GM19463 (cell line): ENCODE measurements at regions not wholly inside any gene's neighbourhood (a gene's known extent, or its start where the extent isn't known, plus 50 kb on each side); places are given as distances from the start of the nearest gene placed in this dataset.
A peak's percentile ranks its signal among the peaks of the same experiment; 100 is the strongest.

Experiments
- ATAC-seq: cut with Tn5 transposase; IDR thresholded peaks from one replicate; pipeline ENCODE4 v1.9.1; 2021; ENCODE audit warnings: mild to moderate bottlenecking, moderate library complexity; ENCODE audit not compliant: unreplicated experiment

GRCh38 chr3:168858327-168858726 is 762.6 kb upstream of the GOLIM4 start:
- ATAC-seq, result no peak

- no peak for ATAC-seq
These were observed 754.4 kb upstream of the GOLIM4 start for GRCh38 chr3:168850109-168850508.

GRCh38 chr3:168847291-168847883 is 751.7 kb upstream of the GOLIM4 start:
- peak; percentile 67 for ATAC-seq

GRCh38 chr3:168844894-168845482 is 749.3 kb upstream of the GOLIM4 start:
- no peak for ATAC-seq

DNA sequence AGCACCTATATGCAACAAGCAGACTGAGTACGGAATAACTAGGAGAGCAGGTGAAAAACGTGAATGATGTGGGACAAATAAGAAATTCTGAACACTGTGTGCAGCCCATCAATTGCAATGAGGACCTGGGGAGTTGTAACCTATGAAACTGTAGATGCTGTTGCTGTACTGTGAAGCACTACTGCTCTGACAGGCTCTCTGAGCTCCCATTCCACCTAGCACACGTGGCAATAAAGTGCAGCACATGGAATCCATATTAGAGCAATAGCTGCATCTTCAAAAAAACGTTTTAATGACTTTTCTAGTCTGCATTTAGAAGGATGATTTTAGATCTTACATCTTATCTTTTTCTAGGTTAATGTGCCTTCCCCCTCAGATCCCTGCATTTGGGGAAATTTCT is 748.7 kb upstream of the GOLIM4 start:
- ATAC-seq, result no peak

DNA sequence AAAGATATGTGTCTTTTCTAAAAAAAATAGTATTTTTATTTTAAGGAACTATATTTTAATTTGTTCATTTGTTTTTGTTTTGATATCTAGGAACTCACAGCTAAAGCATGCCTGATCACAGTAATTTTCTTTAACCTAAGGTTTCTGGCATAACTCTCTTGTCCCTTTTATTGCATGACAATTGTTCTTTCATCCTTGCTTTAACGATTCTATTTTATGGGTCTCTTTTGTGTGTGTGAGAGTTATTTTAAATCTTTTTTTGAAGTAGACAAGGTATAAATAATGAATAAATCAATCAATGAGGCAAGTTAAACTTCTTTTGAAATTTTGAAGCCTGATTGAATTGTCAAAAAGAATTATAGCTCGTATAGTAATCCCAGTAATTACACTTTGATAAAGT is 747.8 kb upstream of the GOLIM4 start:
- no peak for ATAC-seq

DNA sequence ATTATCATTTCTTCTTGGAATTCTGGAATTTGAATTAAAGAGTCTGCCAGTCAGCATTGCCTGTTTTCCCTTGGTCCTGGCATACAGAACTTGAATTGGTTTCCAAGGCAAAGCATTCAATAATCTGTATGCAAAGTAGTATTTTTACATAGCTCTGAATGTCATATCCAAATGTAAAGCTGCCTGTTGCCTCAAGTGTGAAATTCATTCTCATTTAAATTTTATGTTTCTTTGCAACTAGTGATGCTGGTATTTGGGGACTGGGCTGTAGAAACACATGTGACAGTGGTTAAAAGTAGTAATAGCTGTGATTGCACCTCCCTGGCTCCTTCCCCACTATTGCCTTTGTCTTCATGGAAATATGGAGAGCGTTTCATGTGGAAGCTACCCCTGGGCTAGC is 743.9 kb upstream of the GOLIM4 start:
- no peak for ATAC-seq

DNA sequence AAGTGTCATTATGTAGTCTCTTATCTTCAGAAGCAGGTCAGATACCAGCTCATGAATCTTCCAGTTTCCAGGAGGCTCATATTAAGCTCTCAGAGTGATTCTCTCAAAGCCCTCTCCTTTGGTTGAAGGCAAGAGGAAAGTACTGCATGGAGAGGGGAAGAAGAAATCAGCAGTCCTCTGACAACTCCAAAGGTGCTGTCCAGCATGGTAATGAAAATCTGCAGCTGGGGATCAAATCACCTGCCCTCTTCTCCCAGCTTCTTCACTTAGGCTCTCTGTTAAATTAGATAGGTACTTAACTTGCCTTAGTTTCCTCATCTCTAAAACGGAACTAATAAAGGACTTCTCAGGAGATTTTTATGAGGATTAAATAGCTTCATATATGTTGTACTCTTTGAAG is 738.8 kb upstream of the GOLIM4 start:
- no peak for ATAC-seq

- ATAC-seq, result no peak
These were observed 733.2 kb upstream of the GOLIM4 start for GRCh38 chr3:168828943-168829342.

DNA sequence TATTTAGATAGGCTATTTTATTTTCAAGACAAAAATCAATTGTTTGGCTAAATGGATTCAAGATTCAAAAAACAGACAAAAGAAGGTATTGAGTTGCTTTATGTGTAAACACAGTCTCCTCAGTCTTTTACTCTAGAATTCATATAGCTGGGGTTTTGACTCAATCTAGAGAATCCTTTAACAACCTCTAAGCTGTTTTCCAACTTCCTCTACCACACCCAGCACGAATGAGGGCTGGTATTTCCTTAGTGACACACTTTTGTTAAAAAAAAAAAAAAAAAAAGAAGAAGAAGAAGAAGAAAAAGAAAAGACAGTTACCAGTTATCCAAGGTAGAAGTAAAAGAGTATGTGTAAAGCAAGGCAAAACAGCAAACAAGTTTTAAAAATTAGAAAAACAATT is 732.8 kb upstream of the GOLIM4 start:
- ATAC-seq, result no peak

DNA sequence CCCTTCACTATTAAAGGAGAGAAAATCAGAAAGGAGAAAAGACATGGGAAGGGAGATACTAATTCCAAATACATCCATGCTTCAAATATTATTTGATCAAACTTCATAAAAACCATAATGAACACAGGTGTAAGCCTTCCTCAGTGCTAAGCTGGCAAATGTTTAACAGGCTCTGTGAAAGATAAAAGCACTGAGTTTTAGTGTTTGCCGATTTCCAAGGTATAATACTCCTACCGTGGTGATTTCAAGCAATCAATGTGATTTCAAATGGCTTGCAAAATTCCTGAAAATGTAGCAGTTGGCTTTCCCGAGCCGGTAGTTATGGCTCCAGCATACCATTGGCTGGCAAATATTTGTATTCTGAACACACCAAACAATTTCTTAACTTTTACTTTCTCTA is 732.3 kb upstream of the GOLIM4 start:
- no peak for ATAC-seq

- ATAC-seq, result no peak
These were observed 728.4 kb upstream of the GOLIM4 start for GRCh38 chr3:168824107-168824506.

GRCh38 chr3:168823466-168823865 is 727.7 kb upstream of the GOLIM4 start:
- ATAC-seq, result no peak

DNA sequence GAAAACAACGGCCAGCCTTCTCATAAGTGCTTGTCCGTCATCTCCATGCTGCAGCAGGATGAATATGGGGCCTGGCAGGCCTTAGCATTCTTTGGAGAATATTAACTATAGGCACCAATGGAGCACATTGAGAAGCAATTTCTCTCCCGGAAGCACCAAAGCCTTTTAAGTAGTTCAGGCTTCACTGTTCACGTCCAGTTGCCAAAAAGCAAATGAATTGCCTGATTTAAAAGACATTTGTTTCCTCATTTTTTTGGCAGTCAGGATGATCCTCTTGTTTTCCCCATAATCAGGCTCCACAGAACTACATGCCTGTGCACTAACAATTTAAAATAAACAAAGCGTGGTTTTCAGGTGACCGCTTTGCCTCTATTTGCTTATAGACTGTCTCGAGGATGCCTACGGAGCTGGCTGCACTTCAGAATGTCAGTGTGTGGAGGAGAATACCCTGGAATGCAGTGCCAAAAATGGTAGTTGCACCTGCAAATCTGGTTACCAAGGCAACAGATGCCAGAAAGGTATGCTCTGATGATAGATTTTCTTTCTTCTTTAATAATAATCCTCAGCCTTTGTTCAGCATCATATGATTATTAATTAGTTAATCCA is 725.2 kb upstream of the GOLIM4 start:
- ATAC-seq, result no peak

GRCh38 chr3:168817177-168817576 is 721.5 kb upstream of the GOLIM4 start:
- no peak for ATAC-seq

GRCh38 chr3:168815946-168816345 is 720.2 kb upstream of the GOLIM4 start:
- no peak for ATAC-seq

DNA sequence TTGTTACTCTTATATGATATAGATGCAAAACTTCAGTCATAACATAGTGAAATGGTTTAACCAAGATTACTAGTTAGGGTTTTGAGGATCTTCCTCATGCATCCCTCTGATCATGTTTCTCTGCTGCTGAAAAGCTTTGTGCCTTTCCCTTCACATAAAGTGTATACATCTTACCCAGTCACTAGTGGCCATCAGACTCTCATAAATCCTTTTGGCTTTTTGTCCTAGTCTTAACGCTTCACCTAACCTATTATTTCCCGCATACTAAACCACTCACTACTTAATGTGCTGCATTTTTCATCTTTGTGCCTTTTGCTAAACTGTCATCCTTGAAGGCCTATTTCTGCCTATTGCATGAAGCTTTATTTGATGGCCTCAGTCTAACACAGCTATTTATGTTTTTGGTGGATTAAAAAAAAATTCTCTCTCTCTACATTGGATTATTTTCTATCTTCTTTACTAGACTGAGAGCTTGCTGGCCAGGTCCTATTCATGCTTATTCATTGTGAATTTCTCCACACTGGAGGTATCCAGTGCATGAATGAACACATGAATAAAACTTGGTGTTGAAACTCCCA is 717.6 kb upstream of the GOLIM4 start:
- ATAC-seq, result no peak

- ATAC-seq, result no peak
These were observed 716.5 kb upstream of the GOLIM4 start for GRCh38 chr3:168812234-168812633.

DNA sequence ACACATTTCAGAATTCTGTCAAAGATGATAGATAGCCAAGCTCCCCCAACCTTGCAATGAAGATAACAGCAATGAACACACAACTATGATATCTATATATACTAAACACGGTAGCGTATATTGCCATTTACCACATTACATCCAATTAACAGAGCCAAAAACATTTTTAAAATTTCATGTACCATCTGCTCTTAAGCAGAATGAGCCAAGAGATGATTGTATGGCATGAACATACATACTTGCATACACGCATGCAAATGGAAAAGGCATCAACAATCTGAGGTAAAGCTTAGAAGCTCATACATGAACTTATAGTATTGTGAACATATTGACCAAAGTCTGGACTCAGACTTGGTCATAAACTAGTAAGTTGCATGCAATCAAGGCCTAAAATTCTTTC is 712.9 kb upstream of the GOLIM4 start:
- ATAC-seq, result no peak

GRCh38 chr3:168807448-168807847 is 711.7 kb upstream of the GOLIM4 start:
- no peak for ATAC-seq

- no peak for ATAC-seq
These were observed 711.1 kb upstream of the GOLIM4 start for GRCh38 chr3:168806871-168807270.

DNA sequence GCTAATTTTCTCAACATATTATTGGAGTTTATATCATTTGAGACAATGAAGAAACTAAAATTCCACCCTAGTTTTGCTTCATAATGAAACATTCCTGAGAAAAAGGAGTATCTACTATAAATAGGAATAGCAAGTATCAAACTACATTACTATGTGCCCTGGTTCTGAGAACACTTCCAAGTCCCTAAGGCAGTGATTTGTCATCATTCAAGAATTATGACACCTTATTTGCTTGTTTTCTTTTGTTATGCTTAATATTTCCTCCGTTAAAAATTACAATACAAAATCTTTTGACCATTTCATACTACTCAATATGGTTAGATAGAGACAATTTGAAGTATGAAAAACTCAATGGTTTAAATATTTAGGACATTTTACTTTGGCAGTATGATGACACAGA is 707.8 kb upstream of the GOLIM4 start:
- ATAC-seq, result no peak
